ENCODE measurements at regions not wholly inside any gene's neighbourhood (a gene's known extent, or its start where the extent isn't known, plus 50 kb on each side); places are given as distances from the start of the nearest gene placed in this dataset.

DNA sequence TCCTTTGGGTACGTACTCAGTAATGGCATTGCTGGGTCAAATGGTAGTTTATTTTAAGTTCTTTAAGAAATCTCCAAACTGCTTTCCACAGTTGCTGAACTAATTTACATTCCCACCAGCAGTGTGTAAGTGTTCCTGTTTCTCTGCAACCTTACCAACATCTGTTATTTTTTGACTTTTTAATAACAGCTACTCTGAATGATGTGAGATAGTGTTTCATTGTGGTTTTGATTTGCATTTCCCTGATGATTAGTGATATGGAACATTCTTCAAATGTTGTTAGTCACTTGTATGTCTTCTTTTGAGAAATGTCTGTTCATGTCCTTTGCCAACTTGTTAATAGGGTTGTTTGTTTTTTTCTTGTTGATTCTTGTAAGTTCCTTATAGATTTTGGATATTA lies 558.9 kb downstream of the SH2D4B start:
- DNase-seq (ENCODE audit: low read depth): no peak
- TF ChIP-seq, protein P1, sequence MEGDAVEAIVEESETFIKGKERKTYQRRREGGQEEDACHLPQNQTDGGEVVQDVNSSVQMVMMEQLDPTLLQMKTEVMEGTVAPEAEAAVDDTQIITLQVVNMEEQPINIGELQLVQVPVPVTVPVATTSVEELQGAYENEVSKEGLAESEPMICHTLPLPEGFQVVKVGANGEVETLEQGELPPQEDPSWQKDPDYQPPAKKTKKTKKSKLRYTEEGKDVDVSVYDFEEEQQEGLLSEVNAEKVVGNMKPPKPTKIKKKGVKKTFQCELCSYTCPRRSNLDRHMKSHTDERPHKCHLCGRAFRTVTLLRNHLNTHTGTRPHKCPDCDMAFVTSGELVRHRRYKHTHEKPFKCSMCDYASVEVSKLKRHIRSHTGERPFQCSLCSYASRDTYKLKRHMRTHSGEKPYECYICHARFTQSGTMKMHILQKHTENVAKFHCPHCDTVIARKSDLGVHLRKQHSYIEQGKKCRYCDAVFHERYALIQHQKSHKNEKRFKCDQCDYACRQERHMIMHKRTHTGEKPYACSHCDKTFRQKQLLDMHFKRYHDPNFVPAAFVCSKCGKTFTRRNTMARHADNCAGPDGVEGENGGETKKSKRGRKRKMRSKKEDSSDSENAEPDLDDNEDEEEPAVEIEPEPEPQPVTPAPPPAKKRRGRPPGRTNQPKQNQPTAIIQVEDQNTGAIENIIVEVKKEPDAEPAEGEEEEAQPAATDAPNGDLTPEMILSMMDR (IDR thresholded peaks at IDR 0.05; ENCODE audit: insufficient read depth, low read length): no peak

DNA sequence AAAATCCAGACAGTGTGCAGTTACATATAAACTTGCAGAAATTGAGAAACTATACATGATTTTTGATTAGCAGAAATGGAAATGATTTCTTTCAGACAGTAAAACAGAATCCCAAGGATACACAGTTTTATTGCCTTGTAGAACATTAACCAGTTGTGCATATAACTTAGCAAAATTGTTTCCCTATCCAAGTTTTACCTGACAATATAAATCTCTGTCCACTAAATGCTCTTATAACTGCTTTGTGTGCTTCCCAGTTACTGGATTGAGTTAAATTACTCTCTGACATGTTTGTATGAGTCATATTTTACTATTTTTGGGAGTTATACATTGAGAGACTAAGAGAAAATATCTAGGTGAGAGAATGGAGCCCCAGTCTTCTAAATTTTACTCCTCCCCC lies 563.4 kb downstream of the SH2D4B start:
- TF ChIP-seq, protein P1 (IDR thresholded peaks at IDR 0.05; ENCODE audit: insufficient read depth, low read length): no peak
- no peak for DNase-seq (ENCODE audit: low read depth)
- H3K4me3 ChIP-seq (ENCODE audit: low read depth, low read length): no peak overlapping the region

More for the DNA sequence above, 558.9 kb downstream of the SH2D4B start:
- H3K4me3 ChIP-seq (ENCODE audit: low read depth, low read length): no peak overlapping the region

DNA sequence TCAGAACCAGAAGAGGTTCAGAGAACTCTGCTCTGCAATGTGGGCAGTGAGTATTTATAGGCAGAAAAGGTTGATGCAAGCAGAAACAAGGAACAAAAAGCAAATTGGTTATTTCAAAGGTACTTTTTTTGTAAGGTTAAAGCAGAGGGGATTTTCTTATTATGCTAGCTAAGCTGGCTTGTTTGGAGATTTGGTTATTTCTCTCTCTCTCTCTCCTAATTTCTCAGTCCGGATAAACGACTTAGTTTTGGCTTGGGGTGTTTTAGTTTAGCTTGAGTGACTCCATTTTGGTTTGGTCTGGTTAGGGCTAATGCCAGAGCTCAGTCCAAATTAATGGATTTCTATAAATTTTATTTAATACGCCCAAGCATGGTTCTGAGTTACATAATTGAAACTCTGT lies 566.8 kb downstream of the SH2D4B start:
- no peak overlapping the region for H3K4me3 ChIP-seq (ENCODE audit: low read depth, low read length)
- no peak for DNase-seq (ENCODE audit: low read depth)
- TF ChIP-seq, protein P1 (IDR thresholded peaks at IDR 0.05; ENCODE audit: insufficient read depth, low read length): no peak

DNA sequence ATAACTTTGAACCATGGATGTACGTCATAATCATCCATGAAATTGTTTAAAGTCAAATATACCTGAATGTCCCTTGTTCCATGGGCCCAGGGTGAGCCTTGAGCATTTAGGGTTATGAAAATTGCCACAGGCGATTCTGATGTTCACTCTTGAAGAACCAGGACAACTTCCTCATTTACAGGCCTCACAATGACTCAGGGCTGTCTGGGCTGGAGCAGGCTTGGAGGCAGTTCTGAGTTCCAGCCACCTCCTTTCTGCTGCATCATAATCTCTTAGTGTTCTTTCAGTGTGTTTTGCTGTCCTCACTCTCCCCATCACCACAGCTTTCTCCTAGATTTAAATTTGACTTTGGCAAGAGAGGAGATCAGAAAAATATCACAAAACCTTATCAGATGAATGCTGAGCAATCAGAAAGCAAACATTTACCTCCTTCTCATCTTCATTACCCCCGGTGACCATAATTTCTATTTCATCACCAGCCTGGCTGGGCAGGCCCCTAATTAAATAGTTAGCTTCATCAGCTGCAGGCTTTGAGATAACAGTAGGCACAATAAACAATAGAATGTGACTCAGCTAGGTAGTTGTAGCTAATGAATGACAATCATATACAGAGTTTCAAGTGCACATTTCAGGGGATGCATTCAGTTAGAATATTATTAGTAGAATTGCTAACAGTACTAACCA lies 571.0 kb downstream of the SH2D4B start:
- no peak overlapping the region for H3K4me3 ChIP-seq (ENCODE audit: low read depth, low read length)
- no peak for DNase-seq (ENCODE audit: low read depth)
- TF ChIP-seq, protein P1 (IDR thresholded peaks at IDR 0.05; ENCODE audit: insufficient read depth, low read length): no peak

DNA sequence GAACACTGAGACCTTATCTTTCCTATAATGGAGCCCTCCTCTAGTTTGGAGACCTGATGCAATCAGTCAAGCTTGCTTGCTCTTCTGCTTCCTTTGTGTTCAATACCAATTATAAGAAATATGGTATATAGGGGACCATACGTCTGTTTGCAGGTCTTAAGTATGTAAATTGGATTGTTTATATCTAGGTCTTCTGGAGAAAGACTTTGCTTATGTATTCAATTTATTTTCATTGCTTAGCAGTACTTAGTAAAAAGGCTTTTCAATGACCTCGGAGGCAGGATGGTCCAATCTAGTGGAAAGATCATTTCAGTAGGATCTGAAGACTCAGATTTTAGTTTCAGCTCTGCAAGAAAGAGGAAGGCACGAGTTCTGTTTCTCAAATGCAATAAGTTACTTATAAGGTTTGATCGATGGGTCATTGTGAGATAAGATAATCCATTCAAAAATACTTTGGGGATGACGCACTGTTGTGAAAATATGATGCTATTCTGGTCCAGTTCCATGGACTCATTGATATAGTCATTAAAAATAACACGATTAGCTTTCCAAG lies 571.6 kb downstream of the SH2D4B start:
- no peak for DNase-seq (ENCODE audit: low read depth)
- TF ChIP-seq, protein P1 (IDR thresholded peaks at IDR 0.05; ENCODE audit: insufficient read depth, low read length): no peak

DNA sequence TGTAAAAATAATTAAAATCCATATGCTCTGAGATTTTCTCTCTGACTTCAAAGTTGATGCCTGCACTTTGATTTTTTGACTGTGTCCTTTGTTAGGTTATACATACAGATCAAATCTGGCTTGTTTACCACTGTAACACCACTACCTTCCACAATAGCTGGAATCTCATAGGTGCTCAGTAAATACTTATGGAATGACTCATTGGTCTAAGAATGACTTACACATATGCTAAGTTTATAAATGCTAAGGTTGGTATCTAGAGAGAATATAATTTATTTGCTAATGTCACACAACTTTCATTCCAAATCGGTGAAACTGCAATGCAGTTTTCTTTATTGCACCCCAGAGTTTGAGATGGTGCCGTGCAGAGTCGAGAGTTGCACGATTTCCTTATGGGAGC lies 578.5 kb downstream of the SH2D4B start:
- TF ChIP-seq, protein P1 (IDR thresholded peaks at IDR 0.05; ENCODE audit: insufficient read depth, low read length): no peak
- no peak for DNase-seq (ENCODE audit: low read depth)
- H3K4me3 ChIP-seq (ENCODE audit: low read depth, low read length): no peak overlapping the region

More for the DNA sequence above, 571.6 kb downstream of the SH2D4B start:
- H3K4me3 ChIP-seq (ENCODE audit: low read depth, low read length): no peak overlapping the region
